ENCODE measurements at regions not wholly inside any gene's neighbourhood (a gene's known extent, or its start where the extent isn't known, plus 50 kb on each side); places are given as distances from the start of the nearest gene placed in this dataset.

DNA sequence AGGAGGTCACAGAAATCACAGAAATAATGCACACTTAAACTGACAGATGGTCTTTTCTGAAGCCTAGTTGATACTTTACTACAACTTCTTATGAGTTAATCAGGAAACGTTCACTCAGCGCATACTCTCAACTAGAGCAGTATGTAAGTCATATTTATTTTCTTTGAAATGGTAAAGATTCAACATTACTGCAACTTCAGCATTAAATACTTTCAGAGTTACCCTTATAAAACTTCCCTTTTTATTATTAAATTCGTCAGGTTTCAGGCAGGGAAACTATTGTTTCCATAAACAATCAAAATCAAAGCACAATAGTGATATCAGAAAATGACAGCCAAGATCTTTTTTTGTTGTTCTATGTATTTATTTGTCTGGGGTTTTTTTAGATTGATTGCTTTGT lies 222.6 kb upstream of the RND3 start:
- TF ChIP-seq, protein P1, sequence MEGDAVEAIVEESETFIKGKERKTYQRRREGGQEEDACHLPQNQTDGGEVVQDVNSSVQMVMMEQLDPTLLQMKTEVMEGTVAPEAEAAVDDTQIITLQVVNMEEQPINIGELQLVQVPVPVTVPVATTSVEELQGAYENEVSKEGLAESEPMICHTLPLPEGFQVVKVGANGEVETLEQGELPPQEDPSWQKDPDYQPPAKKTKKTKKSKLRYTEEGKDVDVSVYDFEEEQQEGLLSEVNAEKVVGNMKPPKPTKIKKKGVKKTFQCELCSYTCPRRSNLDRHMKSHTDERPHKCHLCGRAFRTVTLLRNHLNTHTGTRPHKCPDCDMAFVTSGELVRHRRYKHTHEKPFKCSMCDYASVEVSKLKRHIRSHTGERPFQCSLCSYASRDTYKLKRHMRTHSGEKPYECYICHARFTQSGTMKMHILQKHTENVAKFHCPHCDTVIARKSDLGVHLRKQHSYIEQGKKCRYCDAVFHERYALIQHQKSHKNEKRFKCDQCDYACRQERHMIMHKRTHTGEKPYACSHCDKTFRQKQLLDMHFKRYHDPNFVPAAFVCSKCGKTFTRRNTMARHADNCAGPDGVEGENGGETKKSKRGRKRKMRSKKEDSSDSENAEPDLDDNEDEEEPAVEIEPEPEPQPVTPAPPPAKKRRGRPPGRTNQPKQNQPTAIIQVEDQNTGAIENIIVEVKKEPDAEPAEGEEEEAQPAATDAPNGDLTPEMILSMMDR (conservative IDR thresholded peaks at IDR 0.05; ENCODE audit: low read depth in 2 of 2), result no peak
- TF ChIP-seq EZH2 (IDR thresholded peaks at IDR 0.05; ENCODE audit: low read depth, unreplicated experiment), result no peak
- no peak for TF ChIP-seq POLR2AphosphoS5 (IDR thresholded peaks at IDR 0.05; ENCODE audit: low read depth)
- TF ChIP-seq JUNB (IDR thresholded peaks at IDR 0.05; ENCODE audit: unreplicated experiment), result no peak
- TF ChIP-seq, protein P2, sequence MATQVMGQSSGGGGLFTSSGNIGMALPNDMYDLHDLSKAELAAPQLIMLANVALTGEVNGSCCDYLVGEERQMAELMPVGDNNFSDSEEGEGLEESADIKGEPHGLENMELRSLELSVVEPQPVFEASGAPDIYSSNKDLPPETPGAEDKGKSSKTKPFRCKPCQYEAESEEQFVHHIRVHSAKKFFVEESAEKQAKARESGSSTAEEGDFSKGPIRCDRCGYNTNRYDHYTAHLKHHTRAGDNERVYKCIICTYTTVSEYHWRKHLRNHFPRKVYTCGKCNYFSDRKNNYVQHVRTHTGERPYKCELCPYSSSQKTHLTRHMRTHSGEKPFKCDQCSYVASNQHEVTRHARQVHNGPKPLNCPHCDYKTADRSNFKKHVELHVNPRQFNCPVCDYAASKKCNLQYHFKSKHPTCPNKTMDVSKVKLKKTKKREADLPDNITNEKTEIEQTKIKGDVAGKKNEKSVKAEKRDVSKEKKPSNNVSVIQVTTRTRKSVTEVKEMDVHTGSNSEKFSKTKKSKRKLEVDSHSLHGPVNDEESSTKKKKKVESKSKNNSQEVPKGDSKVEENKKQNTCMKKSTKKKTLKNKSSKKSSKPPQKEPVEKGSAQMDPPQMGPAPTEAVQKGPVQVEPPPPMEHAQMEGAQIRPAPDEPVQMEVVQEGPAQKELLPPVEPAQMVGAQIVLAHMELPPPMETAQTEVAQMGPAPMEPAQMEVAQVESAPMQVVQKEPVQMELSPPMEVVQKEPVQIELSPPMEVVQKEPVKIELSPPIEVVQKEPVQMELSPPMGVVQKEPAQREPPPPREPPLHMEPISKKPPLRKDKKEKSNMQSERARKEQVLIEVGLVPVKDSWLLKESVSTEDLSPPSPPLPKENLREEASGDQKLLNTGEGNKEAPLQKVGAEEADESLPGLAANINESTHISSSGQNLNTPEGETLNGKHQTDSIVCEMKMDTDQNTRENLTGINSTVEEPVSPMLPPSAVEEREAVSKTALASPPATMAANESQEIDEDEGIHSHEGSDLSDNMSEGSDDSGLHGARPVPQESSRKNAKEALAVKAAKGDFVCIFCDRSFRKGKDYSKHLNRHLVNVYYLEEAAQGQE (IDR thresholded peaks at IDR 0.05; ENCODE audit: unreplicated experiment), result no peak
- TF ChIP-seq CREB1 (CRISPR knock-in tag; IDR thresholded peaks at IDR 0.05; ENCODE audit: low read depth), result no peak
- TF ChIP-seq EZH2phosphoT487 (IDR thresholded peaks at IDR 0.05; ENCODE audit: unreplicated experiment), result no peak
- TF ChIP-seq ZNF331 (CRISPR knock-in tag; IDR thresholded peaks at IDR 0.05; ENCODE audit: low read depth), result no peak
- TF ChIP-seq STAT1 (IDR thresholded peaks at IDR 0.05; ENCODE audit: unreplicated experiment), result no peak
- no peak for TF ChIP-seq NANOG (IDR thresholded peaks at IDR 0.05; ENCODE audit: borderline replicate concordance)
- TF ChIP-seq, protein P3, sequence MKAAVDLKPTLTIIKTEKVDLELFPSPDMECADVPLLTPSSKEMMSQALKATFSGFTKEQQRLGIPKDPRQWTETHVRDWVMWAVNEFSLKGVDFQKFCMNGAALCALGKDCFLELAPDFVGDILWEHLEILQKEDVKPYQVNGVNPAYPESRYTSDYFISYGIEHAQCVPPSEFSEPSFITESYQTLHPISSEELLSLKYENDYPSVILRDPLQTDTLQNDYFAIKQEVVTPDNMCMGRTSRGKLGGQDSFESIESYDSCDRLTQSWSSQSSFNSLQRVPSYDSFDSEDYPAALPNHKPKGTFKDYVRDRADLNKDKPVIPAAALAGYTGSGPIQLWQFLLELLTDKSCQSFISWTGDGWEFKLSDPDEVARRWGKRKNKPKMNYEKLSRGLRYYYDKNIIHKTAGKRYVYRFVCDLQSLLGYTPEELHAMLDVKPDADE (IDR thresholded peaks at IDR 0.05), result no peak

Measured in GM23338 (cell line).